ENCODE measurements at regions not wholly inside any gene's neighbourhood (a gene's known extent, or its start where the extent isn't known, plus 50 kb on each side); places are given as distances from the start of the nearest gene placed in this dataset.

DNA sequence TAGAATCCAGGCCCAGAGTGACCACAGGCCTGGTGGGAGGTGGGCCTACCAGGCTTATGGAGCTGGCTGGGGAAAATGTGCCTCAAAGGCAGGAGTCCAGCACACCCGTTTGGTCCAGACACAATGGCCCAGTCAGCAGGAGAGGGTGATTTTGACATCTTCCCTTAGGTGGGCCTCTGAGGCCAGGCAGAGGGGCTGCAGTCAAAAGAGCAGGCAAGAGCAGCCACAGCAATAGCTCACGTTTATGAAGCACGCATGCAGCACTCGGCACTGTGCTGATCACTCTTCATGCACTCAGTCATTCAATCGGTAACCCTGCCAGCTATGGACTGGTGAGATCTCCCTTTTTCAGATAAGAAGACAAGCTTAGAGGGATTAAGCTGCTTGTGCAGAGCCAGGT lies 146.8 kb downstream of the LRIG2 start:
- no peak for DNase-seq

DNA sequence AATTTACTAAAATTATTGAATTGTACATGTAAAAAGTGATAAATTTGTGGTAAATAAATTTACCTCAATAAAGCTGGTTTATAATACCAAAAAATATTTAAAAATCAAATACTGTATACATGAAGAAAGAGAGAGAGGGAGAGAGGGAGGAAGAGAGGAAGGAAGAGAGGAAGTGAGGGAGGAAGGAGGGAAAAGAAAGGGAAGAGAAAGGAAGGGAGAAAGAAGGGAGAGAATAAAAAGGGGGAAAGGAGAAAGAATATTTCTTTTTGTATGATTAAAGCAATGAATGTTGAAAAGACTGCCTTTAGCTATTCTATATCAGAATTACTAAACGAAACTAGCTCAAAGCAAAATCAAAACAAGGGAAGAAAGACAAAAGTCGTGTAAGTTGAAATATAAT lies 150.0 kb downstream of the LRIG2 start:
- no peak for DNase-seq

DNA sequence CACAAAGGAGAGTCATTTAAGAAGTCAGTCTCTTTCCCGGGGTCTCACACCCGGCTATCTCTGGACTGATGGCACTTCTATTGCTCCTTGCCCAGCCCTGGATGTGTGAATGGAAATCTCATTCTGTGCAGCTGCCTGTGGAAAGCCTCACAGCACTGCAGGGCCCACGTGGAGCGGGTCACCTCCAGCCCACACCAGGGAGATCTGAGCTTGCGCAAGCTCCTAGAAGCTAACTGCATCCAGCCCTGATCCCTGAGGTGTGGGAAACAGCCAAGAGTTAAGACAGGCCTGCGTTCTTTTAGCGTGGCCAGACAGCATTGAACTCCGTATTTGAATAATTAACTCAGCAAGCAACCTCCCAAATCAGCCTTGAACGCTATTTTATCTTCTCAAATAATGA lies 150.5 kb downstream of the LRIG2 start:
- no peak for DNase-seq

- no peak for DNase-seq
Observed at GRCh38 chr1:113226148-113226547, 153.2 kb downstream of the LRIG2 start.

DNA sequence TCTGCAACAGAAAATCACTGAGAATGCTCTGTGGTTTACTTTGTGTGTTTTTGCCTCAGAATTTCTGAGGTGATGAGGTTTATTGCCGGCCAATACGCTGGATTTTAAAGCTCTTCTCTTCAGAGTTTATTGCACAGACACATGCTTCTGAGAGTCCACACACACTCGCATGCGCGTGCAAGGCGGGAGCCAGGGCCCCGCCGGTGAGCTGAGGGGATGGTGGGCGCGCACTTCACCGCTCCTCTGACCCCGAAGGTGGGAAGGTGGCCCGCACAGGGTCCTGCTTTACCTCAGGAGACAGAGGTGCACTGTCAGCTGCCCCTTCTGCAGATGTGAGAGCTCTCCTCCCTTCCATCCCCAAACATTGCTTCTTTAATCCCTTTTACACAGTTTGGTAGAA lies 158.4 kb upstream of the MAGI3 start:
- DNase-seq = no peak

- no peak for DNase-seq
Observed at GRCh38 chr1:113233441-113233840, 156.9 kb upstream of the MAGI3 start.

DNA sequence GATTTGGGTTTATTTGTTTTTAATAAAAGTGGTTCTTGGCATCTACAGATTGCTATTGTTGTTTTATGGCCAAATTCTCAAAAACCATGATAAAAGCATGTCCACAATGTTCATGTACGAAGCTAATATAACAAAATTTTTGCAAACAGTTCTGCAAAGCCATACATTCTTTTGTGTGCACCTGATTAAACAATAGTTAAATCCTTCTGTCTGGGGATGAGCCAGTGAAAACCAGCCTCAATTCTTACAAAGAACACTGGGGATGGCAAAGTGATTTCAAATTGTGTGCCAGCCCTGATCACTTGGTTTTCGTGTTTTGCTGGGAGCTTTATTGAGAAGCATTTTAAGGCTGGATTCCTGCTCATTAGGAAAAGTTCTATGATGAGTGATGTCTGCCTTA lies 149.1 kb upstream of the MAGI3 start:
- no peak for DNase-seq

DNA sequence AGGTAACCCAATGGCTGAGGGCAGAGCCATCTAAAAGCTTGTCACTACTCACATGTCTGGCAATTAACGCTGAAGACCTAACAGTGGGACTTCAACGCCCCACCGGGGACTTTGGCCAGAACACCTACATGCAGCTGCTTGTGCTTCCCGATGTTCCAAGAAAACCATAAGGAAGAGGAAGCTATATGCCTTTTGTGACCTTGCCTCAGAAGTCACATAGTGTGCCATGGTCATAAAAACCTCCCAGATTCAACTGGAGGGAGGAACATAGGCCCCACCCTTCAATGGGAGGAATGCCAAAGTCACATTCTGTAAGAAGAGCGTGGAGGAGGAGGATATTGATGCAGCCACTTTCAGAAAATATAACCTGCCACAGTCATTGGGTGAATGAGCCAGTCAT lies 147.8 kb upstream of the MAGI3 start:
- DNase-seq = no peak

DNA sequence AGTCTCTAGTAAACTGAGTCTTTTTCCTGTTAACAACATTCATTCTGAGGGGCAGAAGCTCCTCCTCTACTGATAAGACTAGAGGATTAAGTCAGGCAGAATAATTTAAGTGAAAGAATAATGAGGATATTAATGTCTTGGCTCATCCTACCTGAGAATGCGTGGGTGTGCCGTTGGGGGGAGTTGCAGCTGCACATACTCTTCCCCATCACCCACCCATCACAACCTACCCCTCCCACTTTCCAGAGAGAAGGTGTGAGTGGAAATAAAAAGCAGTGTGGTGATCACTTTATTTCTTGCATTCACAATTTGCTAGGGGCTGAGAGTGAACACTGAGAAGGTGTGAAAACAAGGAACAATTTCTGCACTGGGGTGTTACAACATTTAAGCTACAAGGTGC lies 146.8 kb upstream of the MAGI3 start:
- no peak for DNase-seq

DNA sequence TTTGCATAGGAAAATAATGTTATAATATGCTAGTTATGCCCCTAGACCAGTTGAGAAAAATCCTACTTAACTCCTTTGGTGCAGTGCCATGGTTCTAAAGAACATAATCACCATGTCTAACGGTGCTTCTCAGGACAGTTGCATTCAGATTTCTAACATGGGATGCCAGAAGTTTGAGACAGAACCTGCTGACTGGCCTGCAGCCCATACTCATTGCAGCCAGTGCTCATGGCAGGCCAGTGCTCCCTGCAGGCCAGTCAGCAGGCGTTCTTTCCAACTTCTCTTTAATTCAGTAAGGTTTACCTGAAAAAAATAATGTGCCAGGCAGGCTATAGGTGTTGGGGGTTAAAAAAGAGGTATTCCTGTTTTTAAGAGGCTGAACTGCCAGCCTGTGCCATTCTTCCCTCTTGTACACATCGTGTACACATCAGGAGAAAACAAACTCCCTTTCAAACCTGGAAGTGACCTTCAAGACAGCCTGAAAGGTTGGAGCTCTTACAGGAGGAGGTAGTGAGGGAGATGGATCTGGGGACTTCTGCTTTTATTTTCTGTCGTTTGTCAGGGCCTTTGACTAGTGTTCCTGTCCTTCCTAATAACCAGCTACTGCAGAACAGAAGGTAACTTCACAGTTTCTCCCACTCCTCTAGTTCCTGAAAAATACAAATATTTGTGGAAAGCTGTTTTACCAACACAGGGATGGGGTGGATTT lies 146.0 kb upstream of the MAGI3 start:
- DNase-seq = no peak

GRCh38 chr1:113245252-113245651 lies 145.1 kb upstream of the MAGI3 start:
- DNase-seq = no peak

- DNase-seq = no peak
Observed at GRCh38 chr1:113246929-113247328, 143.4 kb upstream of the MAGI3 start.

- DNase-seq = no peak
Observed at GRCh38 chr1:113247355-113247754, 143.0 kb upstream of the MAGI3 start.

DNA sequence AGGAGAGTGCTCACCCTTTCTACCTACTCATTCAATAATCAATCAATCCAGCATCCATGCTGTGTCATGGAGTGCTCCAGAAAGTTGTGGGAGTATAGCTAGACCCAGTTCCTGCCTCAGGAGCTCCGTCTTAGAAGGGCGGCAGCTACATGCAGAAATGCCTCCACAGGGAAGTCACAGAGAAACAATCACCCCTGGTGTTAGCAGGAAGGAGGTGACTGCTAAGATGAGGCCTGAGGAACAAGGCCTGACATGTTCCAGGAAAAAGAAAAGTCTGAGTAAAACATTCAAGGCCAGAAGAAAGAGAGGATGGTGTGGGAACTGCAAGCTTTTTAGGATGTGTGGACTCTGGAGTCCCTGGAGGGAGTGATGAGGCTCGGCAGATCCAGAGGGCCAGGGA lies 142.5 kb upstream of the MAGI3 start:
- DNase-seq = no peak

DNA sequence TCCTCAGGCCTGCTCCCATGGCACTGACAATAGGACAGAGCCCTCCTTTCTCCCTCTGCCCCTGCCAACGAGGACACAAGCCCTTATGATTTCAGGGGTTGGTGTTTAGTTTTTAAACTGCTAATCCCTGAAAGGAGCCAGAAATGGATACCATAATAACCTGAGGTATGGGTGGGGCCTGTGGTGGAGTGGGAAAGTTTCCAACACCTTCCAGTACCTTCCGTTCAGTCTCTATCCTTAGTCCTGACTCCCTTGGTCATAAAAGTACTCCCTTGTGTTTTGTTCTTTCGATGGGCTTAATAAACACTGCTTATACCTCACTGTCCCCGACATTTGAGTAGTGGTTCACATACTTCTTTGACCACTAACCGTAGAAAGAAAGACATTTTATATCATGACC lies 141.8 kb upstream of the MAGI3 start:
- no peak for DNase-seq

DNA sequence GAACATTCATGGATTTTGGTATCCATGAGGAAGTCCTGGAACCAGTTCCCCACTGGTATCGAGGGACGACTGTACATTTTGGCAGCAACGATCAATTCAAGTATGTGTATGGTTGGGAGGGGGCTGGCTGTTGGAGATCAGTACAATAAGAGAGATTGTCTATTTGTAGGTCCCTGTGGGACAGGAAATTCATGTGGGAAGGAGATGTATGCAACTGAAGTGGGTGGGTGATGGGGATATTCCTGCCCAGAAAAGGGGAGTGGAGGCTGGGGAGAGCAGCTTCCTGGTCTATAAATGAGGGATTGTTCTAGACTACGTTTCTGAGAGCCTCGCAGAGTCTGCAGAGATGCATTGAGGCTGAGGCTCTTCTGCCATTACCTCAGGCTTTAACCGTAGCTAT lies 140.2 kb upstream of the MAGI3 start:
- no peak for DNase-seq

GRCh38 chr1:113252166-113252565 lies 138.1 kb upstream of the MAGI3 start:
- no peak for DNase-seq

DNA sequence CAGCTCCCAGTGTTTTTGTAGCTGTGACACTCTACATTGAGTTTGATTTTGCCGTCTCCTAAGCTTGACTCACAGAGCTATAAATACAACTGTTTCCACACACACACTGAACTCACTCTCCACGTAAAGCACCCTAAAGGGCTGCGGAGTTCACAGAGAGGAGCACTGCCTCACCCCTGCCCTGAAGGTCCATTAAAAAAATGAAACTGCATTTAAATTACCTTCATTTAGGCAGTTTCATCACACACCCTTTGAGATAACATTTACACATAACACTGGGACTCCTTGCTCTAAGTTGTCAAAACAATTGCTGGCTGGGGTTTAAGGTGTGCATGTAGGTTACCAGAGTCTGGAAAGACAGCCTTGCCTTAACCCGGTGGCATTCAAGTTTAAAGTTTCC lies 137.1 kb upstream of the MAGI3 start:
- DNase-seq = no peak

- DNase-seq = no peak
Observed at GRCh38 chr1:113253590-113253989, 136.7 kb upstream of the MAGI3 start.

DNA sequence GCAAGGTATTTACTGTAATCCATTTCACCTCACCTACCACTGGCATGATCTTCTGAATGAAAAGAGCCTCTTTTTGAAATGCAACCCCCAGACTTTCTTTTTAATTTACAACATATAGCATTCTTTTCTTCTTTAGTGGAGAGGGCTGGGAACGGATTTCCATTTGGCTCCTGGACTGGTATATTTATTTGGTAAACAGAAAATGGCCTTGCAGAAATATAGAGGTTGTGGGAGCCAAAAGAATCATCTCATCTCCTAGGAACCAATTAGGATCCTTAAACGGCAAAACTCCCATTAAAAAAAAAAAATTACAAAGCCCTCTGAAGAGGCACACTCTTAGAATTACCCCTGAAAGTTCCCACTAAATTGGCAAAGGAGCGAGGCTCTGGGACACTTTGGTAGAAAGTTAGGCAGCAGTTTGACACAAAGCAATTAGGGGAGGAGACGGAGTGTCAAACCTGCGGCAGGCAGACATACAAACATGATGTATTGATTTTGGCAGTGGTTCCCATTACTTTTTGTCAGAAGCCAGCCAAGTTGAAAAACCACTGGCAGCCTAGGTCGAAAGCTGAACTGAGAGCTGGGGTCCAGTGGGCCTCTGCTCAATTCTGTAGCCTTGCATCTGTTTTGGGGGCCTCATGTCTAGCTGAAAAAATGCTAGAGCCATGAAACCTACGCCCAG lies 135.1 kb upstream of the MAGI3 start:
- DNase-seq = no peak

DNA sequence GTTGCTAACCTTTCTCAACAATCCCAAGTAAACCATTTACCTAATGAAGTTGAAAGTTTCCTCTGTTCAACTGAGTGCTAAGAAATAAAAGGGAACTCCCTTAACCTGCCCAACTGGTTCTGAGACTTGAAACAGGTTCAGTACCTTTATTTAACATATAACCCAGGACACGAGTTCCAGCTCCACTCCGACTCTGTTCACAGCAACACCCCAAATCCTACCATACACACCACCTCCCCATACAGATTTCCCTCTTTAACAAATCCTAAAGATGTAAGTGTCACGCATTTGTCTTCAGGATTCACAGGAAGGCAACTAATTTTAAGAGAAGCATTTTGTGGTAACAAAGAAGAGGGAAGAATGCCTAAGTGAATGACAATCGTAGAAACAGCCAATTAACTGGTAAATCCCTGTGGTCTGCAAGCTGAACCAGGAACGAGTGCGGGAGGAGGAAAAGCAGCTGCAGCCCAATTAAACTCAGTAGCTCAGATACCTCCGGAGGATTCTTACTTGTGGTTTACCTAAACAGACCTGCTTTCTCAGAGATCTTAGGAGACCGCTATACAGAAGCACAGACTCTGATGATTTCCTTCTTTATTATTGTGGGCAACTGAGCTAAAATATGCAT lies 134.5 kb upstream of the MAGI3 start:
- DNase-seq = peak; percentile 20

DNA sequence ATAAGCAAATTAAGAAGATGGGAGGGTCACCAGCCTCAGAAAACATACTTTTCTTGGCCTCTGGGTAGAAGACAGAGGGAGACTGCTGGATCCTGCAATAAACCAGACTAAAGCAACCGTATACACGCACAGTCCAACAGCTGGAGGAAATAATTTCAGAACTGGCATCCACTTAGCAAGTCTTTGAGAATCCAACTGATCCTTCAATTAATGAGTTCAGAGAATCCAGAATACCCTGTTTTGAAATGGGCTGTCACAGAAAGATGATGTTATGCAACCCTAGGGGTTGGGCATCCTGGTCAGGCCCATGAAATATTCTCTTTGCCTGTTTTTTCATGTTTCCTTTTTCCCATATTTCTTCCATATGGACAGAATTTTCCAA lies 134.0 kb upstream of the MAGI3 start:
- no peak for DNase-seq

- DNase-seq = no peak
Observed at GRCh38 chr1:113259988-113260387, 130.3 kb upstream of the MAGI3 start.

DNA sequence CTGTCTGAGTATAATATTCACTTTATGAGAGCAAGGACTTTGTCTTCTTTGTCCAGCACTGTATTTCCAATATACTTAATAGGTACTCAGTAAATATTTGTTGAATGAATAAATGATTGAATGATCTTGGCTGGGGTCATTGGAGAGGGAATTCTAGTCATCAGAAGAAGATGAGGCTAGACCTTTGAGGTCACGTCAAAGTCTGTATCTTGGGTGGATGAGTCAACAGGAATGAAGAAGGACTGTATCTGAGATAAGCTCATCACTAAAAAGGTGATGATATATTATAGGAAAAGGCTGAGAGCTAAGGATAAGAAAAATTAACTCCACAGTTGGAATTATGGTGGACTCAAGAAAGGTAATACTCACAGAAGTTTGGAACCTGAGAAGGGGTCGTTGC lies 125.1 kb upstream of the MAGI3 start:
- no peak for DNase-seq

DNA sequence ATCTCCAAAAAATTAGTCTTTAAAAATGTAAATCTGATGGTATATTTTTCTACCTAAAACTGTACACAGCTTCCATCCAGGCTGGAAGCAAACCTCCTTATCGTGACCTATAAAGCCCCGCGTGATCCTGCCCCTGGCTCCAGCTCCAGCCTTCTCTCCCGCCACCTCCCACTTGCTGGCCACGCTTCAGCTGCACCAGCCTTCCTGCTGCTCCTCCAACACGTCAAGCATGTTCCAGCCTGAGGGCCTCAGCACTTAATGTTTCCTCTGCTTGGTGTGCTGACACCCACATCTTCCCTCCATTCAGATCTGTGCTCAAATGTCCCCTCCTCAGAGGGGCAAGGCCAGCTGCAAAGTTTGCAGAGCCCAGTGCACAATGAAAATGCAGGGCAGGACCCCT lies 123.5 kb upstream of the MAGI3 start:
- no peak for DNase-seq

Measured in NCI-H510A treated with DMSO at 0.1 percent for 48 hours (cell line).